GM23338 (cell line): ENCODE measurements at regions not wholly inside any gene's neighbourhood (a gene's known extent, or its start where the extent isn't known, plus 50 kb on each side); places are given as distances from the start of the nearest gene placed in this dataset.

Experiments used
- ATAC-seq: fragments of 200-7000 bp; cut with Tn5 transposase; 3 replicates; pipeline ENCODE4 v1.9.1; 2020
- DNase-seq: peaks from one replicate; pipeline ENCODE4 v3.0.0-alpha.2; 2015; ENCODE audit warnings: low spot score
- H2AFZ ChIP-seq: fragments of 200-600 bp; sonication (generic); 2 replicates; pipeline ENCODE4 v1.8.0; 2016; ENCODE audit warnings: antibody characterized with exemption, mild to moderate bottlenecking, moderate library complexity
- H3F3A ChIP-seq: fragments of 200-600 bp; sonication (generic); replicated peaks from 2 replicates; pipeline ENCODE4 v1.8.0; 2017; ENCODE audit warnings: antibody characterized with exemption, mixed run types, low read depth
- H3K27ac ChIP-seq: fragments of 200-600 bp; sonication (generic); 2 replicates; pipeline ENCODE4 v1.6.1; 2016; ENCODE audit warnings: low read depth
- H3K27me3 ChIP-seq: fragments of 200-600 bp; sonication (generic); 2 replicates; pipeline ENCODE4 v1.8.0; 2016; ENCODE audit warnings: mild to moderate bottlenecking, mixed run types, moderate library complexity; ENCODE audit not compliant: insufficient read depth
- H3K36me3 ChIP-seq: fragments of 200-600 bp; sonication (generic); 2 replicates; pipeline ENCODE4 v1.8.0; 2016; ENCODE audit warnings: mild to moderate bottlenecking; ENCODE audit not compliant: insufficient read depth
- H3K4me1 ChIP-seq: fragments of 200-600 bp; sonication (generic); 2 replicates; pipeline ENCODE4 v1.8.0; 2016; ENCODE audit warnings: mild to moderate bottlenecking, moderate library complexity; ENCODE audit not compliant: insufficient read depth
- H3K4me2 ChIP-seq: fragments of 200-600 bp; sonication (generic); 2 replicates; pipeline ENCODE4 v1.7.1; 2017; ENCODE audit warnings: mixed run types
- H3K4me3 ChIP-seq: fragments of 200-600 bp; sonication (generic); 2 replicates; pipeline ENCODE4 v1.6.1; 2016; ENCODE audit warnings: mixed run types
- H3K79me2 ChIP-seq: fragments of 200-600 bp; sonication (generic); replicated peaks from 2 replicates; pipeline ENCODE4 v1.8.0; 2017; ENCODE audit warnings: mild to moderate bottlenecking; ENCODE audit not compliant: insufficient read depth
- H3K9me2 ChIP-seq: fragments of 200-600 bp; sonication (generic); 2 replicates; pipeline ENCODE4 v1.8.0; 2017; ENCODE audit not compliant: insufficient read depth
- H4K20me1 ChIP-seq: fragments of 200-600 bp; sonication (generic); replicated peaks from 2 replicates; pipeline ENCODE4 v1.8.0; 2017; ENCODE audit warnings: mild to moderate bottlenecking; ENCODE audit not compliant: insufficient read depth
- H3K27ac Mint-ChIP-seq: 2 replicates; pipeline ENCODE4 v1.8.0; 2020; ENCODE audit warnings: inconsistent platforms, mild to moderate bottlenecking, moderate library complexity, mixed read lengths
- H3K27me3 Mint-ChIP-seq: 3 replicates; pipeline ENCODE4 v1.8.0; 2022; ENCODE audit warnings: low read depth, mild to moderate bottlenecking, moderate library complexity, mixed read lengths, inconsistent platforms; ENCODE audit not compliant: insufficient read depth, poor library complexity
- H3K36me3 Mint-ChIP-seq: 3 replicates; pipeline ENCODE4 v1.8.0; 2021; ENCODE audit warnings: low read depth, mild to moderate bottlenecking, inconsistent platforms, moderate library complexity, mixed read lengths
- H3K4me1 Mint-ChIP-seq: 3 replicates; pipeline ENCODE4 v1.8.0; 2020; ENCODE audit warnings: mild to moderate bottlenecking, inconsistent platforms, mixed read lengths
- H3K4me3 Mint-ChIP-seq: 3 replicates; pipeline ENCODE4 v1.8.0; 2021; ENCODE audit warnings: moderate library complexity, mild to moderate bottlenecking, inconsistent platforms, mixed read lengths
- H3K9me3 Mint-ChIP-seq: 3 replicates; pipeline ENCODE4 v1.8.0; 2020; ENCODE audit warnings: moderate library complexity, mild to moderate bottlenecking, inconsistent platforms, mixed read lengths
- CREB1 ChIP-seq: fragments of 250-450 bp; sonication (Bioruptor Pico); IDR thresholded peaks from 2 replicates; pipeline ENCODE4 v1.5.0; 2020; ENCODE audit warnings: low read depth, mild to moderate bottlenecking, moderate library complexity
- CTCF ChIP-seq, 2 experiments: fragments of 200-600 bp in 1 of 2; sonication (generic) in 1 of 2; conservative IDR thresholded peaks; 2 replicates each; pipeline versions ENCODE4 v1.5.1 to v1.6.1; 2016 to 2017; ENCODE audit warnings: antibody characterized with exemption in 2 of 2, low read depth in 2 of 2, mild to moderate bottlenecking in 2 of 2, moderate library complexity in 1 of 2
- ETS1 ChIP-seq: IDR thresholded peaks from 2 replicates; pipeline ENCODE4 v1.6.1; 2016; ENCODE audit warnings: antibody characterized with exemption
- EZH2phosphoT487 ChIP-seq: fragments of 200-600 bp; sonication (generic); IDR thresholded peaks from one replicate; pipeline ENCODE4 v1.8.1; 2018; ENCODE audit warnings: antibody characterized with exemption; ENCODE audit not compliant: unreplicated experiment
- JUNB ChIP-seq: IDR thresholded peaks from one replicate; pipeline ENCODE4 v1.6.1; 2016; ENCODE audit warnings: antibody characterized with exemption; ENCODE audit not compliant: unreplicated experiment
- STAT1 ChIP-seq: IDR thresholded peaks from one replicate; pipeline ENCODE4 v1.6.1; 2016; ENCODE audit warnings: antibody characterized with exemption; ENCODE audit not compliant: unreplicated experiment
- ZNF114 ChIP-seq: fragments of 250-450 bp; sonication (Bioruptor Pico); IDR thresholded peaks from 2 replicates; pipeline ENCODE4 v1.5.0; 2020; ENCODE audit warnings: mild to moderate bottlenecking, moderate library complexity
- ZNF331 ChIP-seq: fragments of 250-450 bp; sonication (Bioruptor Pico); IDR thresholded peaks from 2 replicates; pipeline ENCODE4 v1.5.0; 2020; ENCODE audit warnings: low read depth, mild to moderate bottlenecking, moderate library complexity
- ZNF462 ChIP-seq: fragments of 250-450 bp; sonication (Bioruptor Pico); IDR thresholded peaks from 2 replicates; pipeline ENCODE4 v1.5.0; 2020; ENCODE audit warnings: mild to moderate bottlenecking, moderate library complexity

- 0 out of 2 replicates have a peak overlapping the region, but pooled peaks have one; percentile 14 for H2AFZ ChIP-seq
- H3K27ac ChIP-seq = no peak overlapping the region
- H3K9me3 Mint-ChIP-seq = no peaks in the 10 kb centered on the region
- H3K4me3 Mint-ChIP-seq = peak overlapping the region; percentile 46; the same call in 2 of the 3 replicates
- H3K36me3 ChIP-seq = no peaks in the 10 kb centered on the region
- peak; percentile 73 to 92 for TF ChIP-seq CTCF (conservative IDR thresholded peaks at IDR 0.05; ENCODE audit: low read depth in 2 of 2)
- TF ChIP-seq ZNF114 (CRISPR knock-in tag) = no peak
- DNase-seq (peak; percentile 81), ATAC-seq (peak; percentile 70)
- H3K27ac Mint-ChIP-seq = peak overlapping the region; percentile 79; the same call in 1 of the 2 replicates
- no peak overlapping the region for H3K4me2 ChIP-seq
- H3F3A ChIP-seq = no peaks in the 10 kb centered on the region
- no peaks in the 10 kb centered on the region for H3K27me3 ChIP-seq
- H3K27me3 Mint-ChIP-seq = no peaks in the 10 kb centered on the region
- no peak overlapping the region for H3K4me3 ChIP-seq
- H3K36me3 Mint-ChIP-seq = no peaks in the 10 kb centered on the region
- H3K4me1 ChIP-seq = no peaks in the 10 kb centered on the region
- H3K9me2 ChIP-seq = no peaks in the 10 kb centered on the region
- no peaks in the 10 kb centered on the region for H3K79me2 ChIP-seq
- H4K20me1 ChIP-seq = no peaks in the 10 kb centered on the region
- H3K4me1 Mint-ChIP-seq = peaks cover 8% of the 10 kb centered on the region; the same call in 2 of the 3 replicates
Measured at GRCh38 chr4:72701987-72702819, 133.2 kb upstream of the ADAMTS3 start.

- Mint-ChIP-seq H3K27ac (no peak overlapping the region), H3K4me1 (no peaks in the 10 kb centered on the region), H3K4me3 (no peak overlapping the region), H3K36me3 (no peaks in the 10 kb centered on the region), H3K27me3 (no peaks in the 10 kb centered on the region), H3K9me3 (peaks cover 11% of the 10 kb centered on the region; the same call in 2 of the 3 replicates)
- Histone ChIP-seq H3K9me2 (no peaks in the 10 kb centered on the region), H3K27ac (no peak overlapping the region), H3K4me2 (no peak overlapping the region), H3K79me2 (no peaks in the 10 kb centered on the region), H3K4me3 (no peak overlapping the region), H3F3A (no peaks in the 10 kb centered on the region), H2AFZ (no peak overlapping the region), H3K4me1 (no peaks in the 10 kb centered on the region), H3K27me3 (no peaks in the 10 kb centered on the region), H4K20me1 (no peaks in the 10 kb centered on the region), H3K36me3 (no peaks in the 10 kb centered on the region)
- ATAC-seq (no peak), DNase-seq (no peak)
- TF ChIP-seq ZNF331 (CRISPR knock-in tag) = no peak
- TF ChIP-seq ETS1 = no peak
- no peak for TF ChIP-seq ZNF462 (CRISPR knock-in tag)
- TF ChIP-seq STAT1 = no peak
- no peak for TF ChIP-seq EZH2phosphoT487
- TF ChIP-seq JUNB = no peak
- TF ChIP-seq CREB1 (CRISPR knock-in tag) = no peak
- no peak for TF ChIP-seq CTCF (conservative IDR thresholded peaks at IDR 0.05; ENCODE audit: low read depth in 2 of 2)
Measured at GRCh38 chr4:72690771-72691170, 121.8 kb upstream of the ADAMTS3 start.
